ENCODE measurements at regions not wholly inside any gene's neighbourhood (a gene's known extent, or its start where the extent isn't known, plus 50 kb on each side); places are given as distances from the start of the nearest gene placed in this dataset.

DNA sequence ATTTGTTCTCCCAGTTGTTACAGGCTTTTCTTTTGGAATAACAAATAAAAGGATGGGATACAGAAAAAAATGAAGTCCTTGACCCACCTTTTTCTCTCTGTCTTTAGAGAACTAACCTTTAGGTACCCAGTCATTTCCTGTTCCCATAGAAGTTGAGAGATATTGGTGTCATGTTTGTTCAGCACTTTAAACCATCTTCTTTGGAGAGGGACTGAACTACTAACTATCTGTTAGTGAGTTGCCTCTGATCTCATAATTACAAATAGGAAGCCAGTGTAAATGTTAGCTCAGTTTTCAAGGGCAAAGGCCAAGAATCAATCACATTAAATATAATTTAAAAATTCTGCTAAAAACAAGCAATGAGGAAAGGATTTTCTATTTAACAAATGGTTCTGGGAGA, 72.9 kb upstream of the DCBLD2 start:
- H3K9me3 ChIP-seq (ENCODE audit: low read length), result no peaks in the 10 kb centered on the region
- H3K4me1 ChIP-seq (ENCODE audit: insufficient read depth, low read length, poor library complexity, severe bottlenecking), result no peaks in the 10 kb centered on the region
- no peak overlapping the region for H3K4me2 ChIP-seq (ENCODE audit: low read length)
- H4K20me1 ChIP-seq (ENCODE audit: insufficient read depth, low read length), result no peaks in the 10 kb centered on the region
- no peak overlapping the region for H3K27ac ChIP-seq (ENCODE audit: low read depth, low read length, poor library complexity, severe bottlenecking)
- no peaks in the 10 kb centered on the region for H3K9me2 ChIP-seq (ENCODE audit: insufficient read depth, low read length)
- no peak overlapping the region for H3K4me3 ChIP-seq (ENCODE audit: low read depth, low read length, poor library complexity, severe bottlenecking)
- ChIA-PET CTCF (ENCODE audit: unreplicated experiment) (no interaction called here), POLR2A (no interaction called here)
- DNase-seq (ENCODE audit: low spot score), result no peak
- no peak overlapping the region for H2AFZ ChIP-seq (ENCODE audit: low read length)
- no peaks in the 10 kb centered on the region for H3K79me2 ChIP-seq (ENCODE audit: insufficient read depth, low read depth, low read length)
- BruUV-seq (replicated peaks), result no TSS peak
- intact Hi-C loops (cut with micrococcal nuclease; ENCODE audit: unreplicated experiment), result no loop called here
- TF ChIP-seq, protein P1, sequence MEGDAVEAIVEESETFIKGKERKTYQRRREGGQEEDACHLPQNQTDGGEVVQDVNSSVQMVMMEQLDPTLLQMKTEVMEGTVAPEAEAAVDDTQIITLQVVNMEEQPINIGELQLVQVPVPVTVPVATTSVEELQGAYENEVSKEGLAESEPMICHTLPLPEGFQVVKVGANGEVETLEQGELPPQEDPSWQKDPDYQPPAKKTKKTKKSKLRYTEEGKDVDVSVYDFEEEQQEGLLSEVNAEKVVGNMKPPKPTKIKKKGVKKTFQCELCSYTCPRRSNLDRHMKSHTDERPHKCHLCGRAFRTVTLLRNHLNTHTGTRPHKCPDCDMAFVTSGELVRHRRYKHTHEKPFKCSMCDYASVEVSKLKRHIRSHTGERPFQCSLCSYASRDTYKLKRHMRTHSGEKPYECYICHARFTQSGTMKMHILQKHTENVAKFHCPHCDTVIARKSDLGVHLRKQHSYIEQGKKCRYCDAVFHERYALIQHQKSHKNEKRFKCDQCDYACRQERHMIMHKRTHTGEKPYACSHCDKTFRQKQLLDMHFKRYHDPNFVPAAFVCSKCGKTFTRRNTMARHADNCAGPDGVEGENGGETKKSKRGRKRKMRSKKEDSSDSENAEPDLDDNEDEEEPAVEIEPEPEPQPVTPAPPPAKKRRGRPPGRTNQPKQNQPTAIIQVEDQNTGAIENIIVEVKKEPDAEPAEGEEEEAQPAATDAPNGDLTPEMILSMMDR (conservative IDR thresholded peaks at IDR 0.05; ENCODE audit: low read length), result no peak
- no peak for TF ChIP-seq EZH2phosphoT487 (IDR thresholded peaks at IDR 0.05; ENCODE audit: borderline replicate concordance, low read depth, low read length)
- no peaks in the 10 kb centered on the region for H3K36me3 ChIP-seq (ENCODE audit: insufficient read depth, low read length)

DNA sequence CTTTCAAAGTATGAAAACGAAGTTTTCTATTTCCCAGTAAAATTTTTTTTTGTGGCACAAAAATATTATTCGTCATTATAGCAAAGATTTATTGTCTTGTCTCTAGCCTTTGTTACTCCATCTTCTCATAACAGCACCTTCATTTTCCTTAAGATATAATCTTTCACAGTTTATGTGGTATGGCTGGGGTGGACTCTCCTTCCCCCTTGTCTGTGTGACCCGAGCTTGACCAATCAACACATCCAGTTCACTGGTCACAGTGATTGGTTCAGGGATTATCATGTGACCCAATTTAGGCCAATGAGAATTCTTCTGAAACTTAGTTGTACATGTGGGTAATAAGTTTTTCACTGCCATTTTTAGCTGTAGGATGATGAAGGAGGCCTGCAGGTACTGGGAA, 71.2 kb upstream of the DCBLD2 start:
- DNase-seq (ENCODE audit: low spot score), result no peak
- Histone ChIP-seq H3K4me3 (ENCODE audit: low read depth, low read length, poor library complexity, severe bottlenecking) (no peak overlapping the region), H3K27ac (ENCODE audit: low read depth, low read length, poor library complexity, severe bottlenecking) (no peak overlapping the region), H3K79me2 (ENCODE audit: insufficient read depth, low read depth, low read length) (no peaks in the 10 kb centered on the region), H3K9me3 (ENCODE audit: low read length) (no peaks in the 10 kb centered on the region), H3K4me1 (ENCODE audit: insufficient read depth, low read length, poor library complexity, severe bottlenecking) (no peaks in the 10 kb centered on the region), H3K36me3 (ENCODE audit: insufficient read depth, low read length) (no peaks in the 10 kb centered on the region), H4K20me1 (ENCODE audit: insufficient read depth, low read length) (no peaks in the 10 kb centered on the region), H2AFZ (ENCODE audit: low read length) (no peak overlapping the region), H3K9me2 (ENCODE audit: insufficient read depth, low read length) (no peaks in the 10 kb centered on the region), H3K4me2 (ENCODE audit: low read length) (no peak overlapping the region)
- BruUV-seq (replicated peaks), result no TSS peak
- CTCF ChIA-PET (ENCODE audit: unreplicated experiment), result no interaction called here
- TF ChIP-seq, protein P1 (conservative IDR thresholded peaks at IDR 0.05; ENCODE audit: low read length), result no peak
- no peak for TF ChIP-seq EZH2phosphoT487 (IDR thresholded peaks at IDR 0.05; ENCODE audit: borderline replicate concordance, low read depth, low read length)
- intact Hi-C loops (cut with micrococcal nuclease; ENCODE audit: unreplicated experiment), result no loop called here
- POLR2A ChIA-PET, result no interaction called here

DNA sequence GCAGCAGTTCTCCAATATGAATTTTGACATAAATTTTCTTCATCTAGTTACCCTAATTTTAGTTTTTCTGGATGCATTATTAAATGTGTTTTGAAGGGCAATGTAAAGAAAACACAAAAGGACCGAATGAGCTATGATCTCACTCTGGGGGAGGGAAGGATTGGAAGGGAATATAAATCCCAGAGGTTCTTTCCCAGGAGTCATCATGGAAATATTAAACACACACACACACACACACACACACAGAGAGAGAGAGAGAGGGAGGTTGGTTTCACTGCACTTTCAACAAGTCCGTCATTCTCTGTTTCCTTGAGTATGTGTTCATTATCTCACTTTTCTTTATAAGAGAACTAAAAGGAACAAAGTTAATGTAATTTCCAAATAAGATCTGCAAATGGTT, 70.7 kb upstream of the DCBLD2 start:
- DNase-seq (ENCODE audit: low spot score), result no peak
- H4K20me1 ChIP-seq (ENCODE audit: insufficient read depth, low read length), result no peaks in the 10 kb centered on the region
- no peaks in the 10 kb centered on the region for H3K9me3 ChIP-seq (ENCODE audit: low read length)
- H3K79me2 ChIP-seq (ENCODE audit: insufficient read depth, low read depth, low read length), result no peaks in the 10 kb centered on the region
- intact Hi-C loops (cut with micrococcal nuclease; ENCODE audit: unreplicated experiment), result no loop called here
- TF ChIP-seq, protein P1 (conservative IDR thresholded peaks at IDR 0.05; ENCODE audit: low read length), result no peak
- TF ChIP-seq EZH2phosphoT487 (IDR thresholded peaks at IDR 0.05; ENCODE audit: borderline replicate concordance, low read depth, low read length), result no peak
- no peaks in the 10 kb centered on the region for H3K36me3 ChIP-seq (ENCODE audit: insufficient read depth, low read length)
- H3K9me2 ChIP-seq (ENCODE audit: insufficient read depth, low read length), result no peaks in the 10 kb centered on the region
- H3K4me1 ChIP-seq (ENCODE audit: insufficient read depth, low read length, poor library complexity, severe bottlenecking), result no peaks in the 10 kb centered on the region
- BruUV-seq (replicated peaks), result no TSS peak
- H3K27ac ChIP-seq (ENCODE audit: low read depth, low read length, poor library complexity, severe bottlenecking), result no peak overlapping the region
- CTCF ChIA-PET (ENCODE audit: unreplicated experiment), result no interaction called here
- POLR2A ChIA-PET, result interaction anchor here (1.1 kb wide), 1 partner anchor 22 kb away, joined by 3 read pairs; no protein-coding TSS in a partner anchor
- no peak overlapping the region for H2AFZ ChIP-seq (ENCODE audit: low read length)
- no peak overlapping the region for H3K4me2 ChIP-seq (ENCODE audit: low read length)
- H3K4me3 ChIP-seq (ENCODE audit: low read depth, low read length, poor library complexity, severe bottlenecking), result no peak overlapping the region
